ENCODE measurements at regions not wholly inside any gene's neighbourhood (a gene's known extent, or its start where the extent isn't known, plus 50 kb on each side); places are given as distances from the start of the nearest gene placed in this dataset.

DNA sequence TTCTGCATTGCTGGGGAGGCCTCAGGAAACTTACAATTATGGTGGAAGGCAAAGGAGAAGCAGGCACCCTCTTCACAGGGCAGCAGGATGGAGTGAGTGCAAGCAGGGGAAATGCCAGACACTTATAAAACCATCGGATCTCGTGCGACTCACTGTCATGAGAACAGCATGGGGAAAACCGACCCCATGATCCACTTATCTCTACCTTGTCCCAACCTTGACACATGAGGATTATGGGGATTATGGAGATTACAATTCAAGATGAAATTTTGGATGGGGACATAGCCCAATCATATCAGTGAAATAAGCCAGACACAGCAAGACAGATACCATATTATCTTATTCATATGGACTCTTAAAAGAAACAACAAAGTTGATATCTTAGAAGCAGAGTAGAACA is 134.9 kb downstream of the C4orf33 start:
- DNase-seq (ENCODE audit: insufficient read length, low spot score, missing footprints), result no peak
- no peak overlapping the region for H3K4me3 ChIP-seq (ENCODE audit: insufficient read depth, low read length)
- no peaks in the 10 kb centered on the region for H3K36me3 ChIP-seq (ENCODE audit: insufficient read depth, low read length)

DNA sequence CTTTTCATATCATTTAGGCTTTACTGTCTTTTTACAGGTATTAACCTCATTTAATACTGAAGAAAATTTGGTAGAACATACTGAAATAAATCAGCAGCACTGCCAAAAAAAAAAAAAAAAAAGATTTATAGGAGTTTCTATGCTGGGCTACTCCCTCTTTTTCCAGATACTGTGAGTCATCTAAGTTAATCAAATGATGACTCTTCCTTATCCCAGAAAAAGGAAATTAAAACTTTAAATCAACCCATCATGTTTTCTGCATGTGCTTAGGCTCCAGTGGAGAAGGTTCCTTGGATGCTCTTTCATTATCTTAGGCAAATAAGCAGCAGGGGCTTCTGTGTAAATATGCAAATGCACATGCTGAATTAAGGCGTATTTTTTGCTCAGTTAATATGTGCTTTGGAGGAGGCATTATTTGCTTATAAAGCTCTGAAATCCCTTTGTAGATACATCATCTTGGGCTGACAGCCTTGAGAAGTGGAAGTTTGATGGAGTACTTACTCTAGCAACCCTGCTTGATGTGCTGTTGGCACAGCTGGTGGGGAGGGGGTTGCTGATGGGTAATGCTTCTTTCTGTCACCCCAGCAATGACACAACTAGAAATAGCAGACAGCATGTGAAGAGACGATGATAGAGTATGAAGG is 136.1 kb downstream of the C4orf33 start:
- TF ChIP-seq, protein P1, sequence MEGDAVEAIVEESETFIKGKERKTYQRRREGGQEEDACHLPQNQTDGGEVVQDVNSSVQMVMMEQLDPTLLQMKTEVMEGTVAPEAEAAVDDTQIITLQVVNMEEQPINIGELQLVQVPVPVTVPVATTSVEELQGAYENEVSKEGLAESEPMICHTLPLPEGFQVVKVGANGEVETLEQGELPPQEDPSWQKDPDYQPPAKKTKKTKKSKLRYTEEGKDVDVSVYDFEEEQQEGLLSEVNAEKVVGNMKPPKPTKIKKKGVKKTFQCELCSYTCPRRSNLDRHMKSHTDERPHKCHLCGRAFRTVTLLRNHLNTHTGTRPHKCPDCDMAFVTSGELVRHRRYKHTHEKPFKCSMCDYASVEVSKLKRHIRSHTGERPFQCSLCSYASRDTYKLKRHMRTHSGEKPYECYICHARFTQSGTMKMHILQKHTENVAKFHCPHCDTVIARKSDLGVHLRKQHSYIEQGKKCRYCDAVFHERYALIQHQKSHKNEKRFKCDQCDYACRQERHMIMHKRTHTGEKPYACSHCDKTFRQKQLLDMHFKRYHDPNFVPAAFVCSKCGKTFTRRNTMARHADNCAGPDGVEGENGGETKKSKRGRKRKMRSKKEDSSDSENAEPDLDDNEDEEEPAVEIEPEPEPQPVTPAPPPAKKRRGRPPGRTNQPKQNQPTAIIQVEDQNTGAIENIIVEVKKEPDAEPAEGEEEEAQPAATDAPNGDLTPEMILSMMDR (IDR thresholded peaks at IDR 0.05; ENCODE audit: extremely low read depth, low read depth, low read length), result no peak

More for the DNA sequence above, 134.9 kb downstream of the C4orf33 start:
- Histone ChIP-seq H3K9me3 (ENCODE audit: low read depth, low read length) (no peaks in the 10 kb centered on the region), H3K27ac (ENCODE audit: low read depth, low read length) (no peak overlapping the region), H3K79me2 (ENCODE audit: insufficient read depth, low read length) (no peaks in the 10 kb centered on the region), H3K27me3 (ENCODE audit: insufficient read depth, low read length) (no peaks in the 10 kb centered on the region), H3K4me1 (ENCODE audit: insufficient read depth, low read length) (peaks cover 4% of the 10 kb centered on the region), H3K4me2 (ENCODE audit: insufficient read depth, low read length) (no peak overlapping the region), H2AFZ (ENCODE audit: low read length) (no peak overlapping the region), H4K20me1 (ENCODE audit: insufficient read depth, low read length) (no peaks in the 10 kb centered on the region)
- TF ChIP-seq, protein P1 (IDR thresholded peaks at IDR 0.05; ENCODE audit: extremely low read depth, low read depth, low read length), result no peak

DNA sequence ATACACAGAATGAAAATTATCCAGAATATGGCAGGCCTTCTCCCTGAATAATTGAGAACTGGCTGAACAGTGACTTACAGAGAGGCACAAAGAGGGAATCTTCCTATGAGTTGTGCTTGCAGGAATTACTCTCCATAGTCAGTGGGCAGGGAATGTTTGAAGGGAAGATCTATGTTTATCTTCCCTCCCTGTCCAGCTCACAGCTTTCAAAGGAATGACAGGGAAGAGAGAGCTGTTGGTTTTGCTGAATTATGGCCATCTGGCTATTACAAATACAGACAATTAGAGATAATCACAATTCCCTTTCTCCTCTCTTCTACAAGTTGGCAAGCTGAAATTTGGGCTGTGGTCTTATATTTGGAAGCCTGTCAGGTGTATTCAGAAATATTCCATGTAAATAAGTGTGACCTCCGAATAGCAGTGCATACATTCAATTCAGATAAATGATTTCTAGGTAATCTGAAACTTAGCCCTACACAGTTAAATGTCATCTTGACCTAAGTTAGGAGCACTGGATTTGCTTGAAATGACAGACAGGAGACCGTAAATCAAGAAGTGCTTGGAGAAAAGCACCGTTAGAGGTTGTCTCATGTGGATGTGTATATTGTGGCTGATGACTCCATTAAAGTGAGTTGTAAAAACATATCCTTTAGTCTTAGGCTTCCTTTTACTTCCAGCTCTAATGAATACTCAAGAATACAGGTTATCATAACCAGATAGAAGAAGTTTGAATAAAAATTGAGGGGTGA is 136.8 kb downstream of the C4orf33 start:
- Histone ChIP-seq H3K27me3 (ENCODE audit: insufficient read depth, low read length) (no peaks in the 10 kb centered on the region), H3K4me1 (ENCODE audit: insufficient read depth, low read length) (peaks cover 4% of the 10 kb centered on the region), H4K20me1 (ENCODE audit: insufficient read depth, low read length) (no peaks in the 10 kb centered on the region), H3K36me3 (ENCODE audit: insufficient read depth, low read length) (no peaks in the 10 kb centered on the region), H2AFZ (ENCODE audit: low read length) (no peak overlapping the region), H3K4me2 (ENCODE audit: insufficient read depth, low read length) (no peak overlapping the region), H3K27ac (ENCODE audit: low read depth, low read length) (no peak overlapping the region), H3K4me3 (ENCODE audit: insufficient read depth, low read length) (no peak overlapping the region), H3K79me2 (ENCODE audit: insufficient read depth, low read length) (no peaks in the 10 kb centered on the region), H3K9me3 (ENCODE audit: low read depth, low read length) (no peaks in the 10 kb centered on the region)
- TF ChIP-seq, protein P1 (IDR thresholded peaks at IDR 0.05; ENCODE audit: extremely low read depth, low read depth, low read length), result no peak
- peak; percentile 44 for DNase-seq (ENCODE audit: insufficient read length, low spot score, missing footprints)

More for the DNA sequence above, 136.1 kb downstream of the C4orf33 start:
- Histone ChIP-seq H3K27ac (ENCODE audit: low read depth, low read length) (no peak overlapping the region), H3K4me2 (ENCODE audit: insufficient read depth, low read length) (no peak overlapping the region), H3K27me3 (ENCODE audit: insufficient read depth, low read length) (no peaks in the 10 kb centered on the region), H3K9me3 (ENCODE audit: low read depth, low read length) (no peaks in the 10 kb centered on the region), H3K79me2 (ENCODE audit: insufficient read depth, low read length) (no peaks in the 10 kb centered on the region), H3K4me1 (ENCODE audit: insufficient read depth, low read length) (peaks cover 4% of the 10 kb centered on the region), H3K4me3 (ENCODE audit: insufficient read depth, low read length) (no peak overlapping the region), H3K36me3 (ENCODE audit: insufficient read depth, low read length) (no peaks in the 10 kb centered on the region), H4K20me1 (ENCODE audit: insufficient read depth, low read length) (no peaks in the 10 kb centered on the region), H2AFZ (ENCODE audit: low read length) (no peak overlapping the region)
- peak; percentile 49 for DNase-seq (ENCODE audit: insufficient read length, low spot score, missing footprints)

DNA sequence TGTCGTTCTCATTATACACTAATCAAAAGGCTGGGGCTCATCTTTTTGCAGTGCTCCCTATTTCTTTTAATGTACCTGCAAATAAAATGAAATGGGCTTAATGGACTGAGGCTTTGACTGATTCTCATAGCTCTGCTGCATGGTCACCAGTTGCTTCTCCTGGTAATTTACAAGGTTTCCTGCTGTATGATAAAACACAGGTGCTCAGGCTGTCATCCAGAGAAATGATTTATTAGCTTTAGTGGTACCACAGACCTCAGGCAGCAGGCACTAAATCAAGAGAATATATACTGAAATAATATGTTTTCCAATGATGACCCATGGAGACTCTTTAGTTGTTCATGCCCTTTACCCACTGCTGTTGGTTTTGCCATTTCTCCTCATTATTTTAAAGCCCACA is 137.7 kb downstream of the C4orf33 start:
- no peaks in the 10 kb centered on the region for H4K20me1 ChIP-seq (ENCODE audit: insufficient read depth, low read length)
- TF ChIP-seq, protein P1 (IDR thresholded peaks at IDR 0.05; ENCODE audit: extremely low read depth, low read depth, low read length), result no peak
- no peaks in the 10 kb centered on the region for H3K36me3 ChIP-seq (ENCODE audit: insufficient read depth, low read length)
- H3K27ac ChIP-seq (ENCODE audit: low read depth, low read length), result no peak overlapping the region
- H3K4me1 ChIP-seq (ENCODE audit: insufficient read depth, low read length), result peaks cover 4% of the 10 kb centered on the region
- H3K79me2 ChIP-seq (ENCODE audit: insufficient read depth, low read length), result no peaks in the 10 kb centered on the region
- H3K4me2 ChIP-seq (ENCODE audit: insufficient read depth, low read length), result no peak overlapping the region
- no peak overlapping the region for H3K4me3 ChIP-seq (ENCODE audit: insufficient read depth, low read length)
- H3K9me3 ChIP-seq (ENCODE audit: low read depth, low read length), result no peaks in the 10 kb centered on the region
- no peaks in the 10 kb centered on the region for H3K27me3 ChIP-seq (ENCODE audit: insufficient read depth, low read length)
- H2AFZ ChIP-seq (ENCODE audit: low read length), result no peak overlapping the region
- DNase-seq (ENCODE audit: insufficient read length, low spot score, missing footprints), result no peak
